ENCODE measurements at regions not wholly inside any gene's neighbourhood (a gene's known extent, or its start where the extent isn't known, plus 50 kb on each side); places are given as distances from the start of the nearest gene placed in this dataset.

GRCh38 chr9:86407022-86407421, 52.8 kb upstream of the TUT7 start:
- DNase-seq = peak; percentile 22 to 51 (median 47)

GRCh38 chr9:86406366-86406765, 52.2 kb upstream of the TUT7 start:
- peak; percentile 19 to 48 (median 40) for DNase-seq

GRCh38 chr9:86405926-86406325, 51.7 kb upstream of the TUT7 start:
- peak; percentile 83 to 94 (median 93) for DNase-seq

GRCh38 chr9:86405086-86405491, 50.9 kb upstream of the TUT7 start:
- DNase-seq = no peak

All from suppressor macrophage treated with lipopolysaccharide for 1 hour (primary cell).